RWPE2 (cell line): ENCODE measurements at regions not wholly inside any gene's neighbourhood (a gene's known extent, or its start where the extent isn't known, plus 50 kb on each side); places are given as distances from the start of the nearest gene placed in this dataset.
"Not testable (repeated sequence)": the region's sequence is repeated elsewhere in the genome, so short reads cannot be mapped to it uniquely, and the experiment has no call there.

Source experiments
- ATAC-seq: fragments of 200-7000 bp; cut with Tn5 transposase; 3 replicates; pipeline ENCODE4 v1.9.1; 2021; ENCODE audit warnings: low read depth
- DNase-seq: peaks from one replicate; pipeline ENCODE4 v3.0.0-alpha.2; 2020; ENCODE audit warnings: low spot score
- H3K27ac ChIP-seq: fragments of 450-650 bp; 2 replicates; pipeline ENCODE4 v1.5.1; 2017; ENCODE audit warnings: mild to moderate bottlenecking; ENCODE audit not compliant: poor library complexity, severe bottlenecking
- H3K27me3 ChIP-seq: fragments of 250-450 bp; sonication (Bioruptor Pico); 2 replicates; pipeline ENCODE4 v1.5.1; 2021; ENCODE audit warnings: mild to moderate bottlenecking, moderate library complexity; ENCODE audit not compliant: insufficient read depth, poor library complexity, severe bottlenecking
- H3K36me3 ChIP-seq: fragments of 250-450 bp; sonication (Bioruptor Pico); 2 replicates; pipeline ENCODE4 v1.5.1; 2020; ENCODE audit warnings: low read depth, mild to moderate bottlenecking, moderate library complexity
- H3K4me1 ChIP-seq: fragments of 250-450 bp; sonication (Bioruptor Pico); 2 replicates; pipeline ENCODE4 v1.5.1; 2021; ENCODE audit warnings: mild to moderate bottlenecking, moderate library complexity; ENCODE audit not compliant: insufficient read depth, poor library complexity, severe bottlenecking
- H3K4me3 ChIP-seq: fragments of 250-450 bp; sonication (Bioruptor Pico); 2 replicates; pipeline ENCODE4 v1.5.1; 2021; ENCODE audit warnings: mild to moderate bottlenecking, moderate library complexity; ENCODE audit not compliant: severe bottlenecking
- H3K9me3 ChIP-seq: fragments of 250-450 bp; sonication (Bioruptor Pico); 2 replicates; pipeline ENCODE4 v1.5.1; 2021; ENCODE audit warnings: mild to moderate bottlenecking, moderate library complexity; ENCODE audit not compliant: severe bottlenecking
- TF ChIP-seq, protein P1 (sequence below): fragments of 450-650 bp; IDR thresholded peaks from one replicate; pipeline ENCODE4 v1.5.1; 2017; ENCODE audit warnings: mild to moderate bottlenecking, moderate library complexity; ENCODE audit not compliant: poor library complexity, severe bottlenecking

DNA sequence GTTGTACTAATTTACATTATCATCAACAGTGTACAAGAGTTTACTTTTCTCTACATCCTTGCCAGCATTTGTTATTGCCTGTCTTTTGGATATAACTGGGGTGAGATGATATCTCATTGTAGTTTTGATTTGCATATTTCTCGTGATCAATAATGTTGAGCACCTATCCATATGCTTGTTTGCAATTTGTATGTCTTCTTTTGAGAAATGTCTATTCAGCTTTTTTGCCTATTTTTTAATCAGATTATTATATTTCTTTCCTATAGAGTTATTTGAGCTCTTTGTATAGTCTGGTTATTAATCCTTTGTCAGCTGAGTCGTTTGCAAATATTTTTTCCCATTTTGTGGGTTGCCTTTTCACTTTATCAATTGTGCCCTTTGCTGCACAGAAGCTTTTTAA is 540.8 kb upstream of the SGO1 start:
- no peak overlapping the region for H3K4me3 ChIP-seq
- no peak overlapping the region for H3K27ac ChIP-seq
- no peaks in the 10 kb centered on the region for H3K4me1 ChIP-seq
- H3K36me3 ChIP-seq: no peaks in the 10 kb centered on the region
- no peaks in the 10 kb centered on the region for H3K9me3 ChIP-seq
- no peaks in the 10 kb centered on the region for H3K27me3 ChIP-seq
- no peak for DNase-seq
- TF ChIP-seq, protein P1, sequence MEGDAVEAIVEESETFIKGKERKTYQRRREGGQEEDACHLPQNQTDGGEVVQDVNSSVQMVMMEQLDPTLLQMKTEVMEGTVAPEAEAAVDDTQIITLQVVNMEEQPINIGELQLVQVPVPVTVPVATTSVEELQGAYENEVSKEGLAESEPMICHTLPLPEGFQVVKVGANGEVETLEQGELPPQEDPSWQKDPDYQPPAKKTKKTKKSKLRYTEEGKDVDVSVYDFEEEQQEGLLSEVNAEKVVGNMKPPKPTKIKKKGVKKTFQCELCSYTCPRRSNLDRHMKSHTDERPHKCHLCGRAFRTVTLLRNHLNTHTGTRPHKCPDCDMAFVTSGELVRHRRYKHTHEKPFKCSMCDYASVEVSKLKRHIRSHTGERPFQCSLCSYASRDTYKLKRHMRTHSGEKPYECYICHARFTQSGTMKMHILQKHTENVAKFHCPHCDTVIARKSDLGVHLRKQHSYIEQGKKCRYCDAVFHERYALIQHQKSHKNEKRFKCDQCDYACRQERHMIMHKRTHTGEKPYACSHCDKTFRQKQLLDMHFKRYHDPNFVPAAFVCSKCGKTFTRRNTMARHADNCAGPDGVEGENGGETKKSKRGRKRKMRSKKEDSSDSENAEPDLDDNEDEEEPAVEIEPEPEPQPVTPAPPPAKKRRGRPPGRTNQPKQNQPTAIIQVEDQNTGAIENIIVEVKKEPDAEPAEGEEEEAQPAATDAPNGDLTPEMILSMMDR: no peak
- ATAC-seq: no peak

DNA sequence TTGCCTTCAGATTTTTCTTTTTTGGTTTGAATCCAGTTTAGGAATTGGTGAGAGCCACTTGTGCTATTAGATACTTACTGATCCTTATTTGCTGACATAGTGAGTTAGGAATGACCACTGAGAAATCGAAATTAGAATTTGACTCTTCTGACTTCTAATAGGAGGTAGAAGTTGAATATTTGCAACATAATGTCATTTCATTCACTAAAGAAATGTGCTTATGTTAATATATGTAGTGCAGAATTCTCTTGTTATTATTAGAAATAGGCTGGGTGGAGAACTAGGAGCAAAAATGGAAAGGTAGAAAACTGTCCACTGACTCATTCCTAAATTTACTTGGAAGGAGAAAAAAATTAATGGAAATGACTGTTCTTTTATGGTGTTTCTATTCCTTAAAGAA is 538.2 kb upstream of the SGO1 start:
- H3K9me3 ChIP-seq: no peaks in the 10 kb centered on the region
- no peaks in the 10 kb centered on the region for H3K36me3 ChIP-seq
- H3K4me1 ChIP-seq: no peaks in the 10 kb centered on the region
- H3K27me3 ChIP-seq: no peaks in the 10 kb centered on the region
- ATAC-seq: no peak
- DNase-seq: no peak
- no peak overlapping the region for H3K27ac ChIP-seq
- no peak overlapping the region for H3K4me3 ChIP-seq
- TF ChIP-seq, protein P1: no peak

DNA sequence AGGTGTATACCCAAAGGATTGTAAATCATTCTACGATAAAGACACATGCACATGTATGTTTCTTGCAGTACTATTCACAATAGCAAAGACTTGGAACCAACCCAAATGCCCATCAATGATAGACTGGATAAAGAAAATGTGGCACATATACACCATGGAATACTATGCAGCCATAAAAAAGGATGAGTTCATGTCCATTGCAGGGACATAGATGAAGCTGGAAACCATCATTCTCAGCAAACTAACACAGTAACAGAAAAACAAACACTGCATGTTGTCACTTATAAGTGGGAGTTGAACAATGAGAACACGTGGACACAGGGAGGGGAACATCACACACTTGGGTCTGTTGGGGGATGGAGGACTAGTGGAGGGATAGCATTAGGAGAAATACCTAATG is 530.4 kb upstream of the SGO1 start:
- not testable (repeated sequence) for H3K4me3 ChIP-seq, H3K27ac ChIP-seq, H3K4me1 ChIP-seq, H3K36me3 ChIP-seq, H3K9me3 ChIP-seq, DNase-seq, H3K27me3 ChIP-seq, ATAC-seq

DNA sequence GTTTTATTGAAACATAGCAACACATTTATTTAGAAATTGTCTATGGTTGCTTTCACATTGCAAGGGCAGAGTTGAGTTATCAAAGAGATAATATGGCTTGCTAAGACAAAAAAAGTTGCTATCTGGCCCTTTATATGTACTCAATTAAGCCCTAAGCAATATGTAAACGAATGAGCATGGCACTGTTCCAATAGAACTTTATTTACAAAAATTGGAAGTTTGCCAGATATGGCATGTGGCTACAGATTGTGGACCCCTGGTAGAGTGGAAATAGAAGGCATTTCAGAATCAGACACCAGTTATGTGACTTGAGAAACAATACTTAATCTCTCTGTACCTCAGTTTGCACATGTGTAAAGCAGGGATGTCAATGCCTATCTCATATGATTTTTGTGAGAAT is 515.6 kb upstream of the SGO1 start:
- DNase-seq: no peak
- no peak overlapping the region for H3K27ac ChIP-seq
- no peak overlapping the region for H3K4me3 ChIP-seq
- no peaks in the 10 kb centered on the region for H3K27me3 ChIP-seq
- TF ChIP-seq, protein P1: no peak
- no peaks in the 10 kb centered on the region for H3K36me3 ChIP-seq
- ATAC-seq: no peak
- H3K9me3 ChIP-seq: no peaks in the 10 kb centered on the region
- H3K4me1 ChIP-seq: no peaks in the 10 kb centered on the region

DNA sequence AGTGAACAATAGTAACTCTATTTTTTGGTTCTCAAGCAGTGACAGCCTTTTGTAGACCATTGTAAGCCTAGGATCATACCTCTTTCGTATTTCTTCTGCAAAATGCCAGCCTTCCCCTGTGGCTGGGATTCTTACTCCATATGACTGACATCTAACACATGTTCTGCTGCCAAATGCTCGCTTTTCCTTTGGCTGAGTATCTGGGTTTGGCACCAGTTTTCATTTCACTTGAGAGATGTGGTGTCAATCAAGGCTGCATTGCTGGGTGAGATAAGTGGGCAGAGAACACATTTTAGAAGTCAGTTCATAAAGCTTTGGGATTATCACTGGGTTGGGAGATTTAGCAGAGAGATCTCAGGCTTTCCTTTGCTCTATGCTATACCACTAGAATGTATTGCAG is 514.7 kb upstream of the SGO1 start:
- ATAC-seq: no peak
- TF ChIP-seq, protein P1: no peak
- Histone ChIP-seq H3K36me3 (no peaks in the 10 kb centered on the region), H3K4me3 (no peak overlapping the region), H3K9me3 (no peaks in the 10 kb centered on the region), H3K27me3 (no peaks in the 10 kb centered on the region), H3K4me1 (no peaks in the 10 kb centered on the region), H3K27ac (no peak overlapping the region)
- no peak for DNase-seq

DNA sequence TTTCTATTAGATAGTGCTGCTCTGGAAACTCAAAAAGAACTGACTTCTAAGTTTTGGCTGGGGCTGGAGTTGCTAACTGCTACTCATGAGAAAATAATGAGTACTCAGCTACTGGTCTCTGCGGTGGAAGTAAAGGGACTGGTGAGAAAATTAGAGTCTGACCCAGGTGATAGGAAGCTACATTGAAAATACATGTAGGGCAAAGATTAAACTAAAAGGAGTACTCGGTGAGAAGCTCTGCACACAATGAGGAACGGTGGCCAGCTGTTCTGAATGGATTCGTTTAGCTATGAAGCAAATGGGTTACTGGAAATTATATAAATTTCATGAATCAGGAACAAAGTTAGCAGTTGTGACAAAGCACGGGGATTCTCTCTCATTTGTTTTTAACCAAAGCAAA is 512.9 kb upstream of the SGO1 start:
- H3K4me1 ChIP-seq: no peaks in the 10 kb centered on the region

More for the DNA sequence above, 512.9 kb upstream of the SGO1 start:
- TF ChIP-seq, protein P1: no peak
- no peak for ATAC-seq
- Histone ChIP-seq H3K4me3 (no peak overlapping the region), H3K36me3 (no peaks in the 10 kb centered on the region), H3K9me3 (no peaks in the 10 kb centered on the region), H3K27ac (no peak overlapping the region), H3K27me3 (no peaks in the 10 kb centered on the region)
- DNase-seq: no peak
